GM23338 (cell line): ENCODE measurements at regions not wholly inside any gene's neighbourhood (a gene's known extent, or its start where the extent isn't known, plus 50 kb on each side); places are given as distances from the start of the nearest gene placed in this dataset.

ENCODE experiments used
- ATAC-seq: fragments of 200-7000 bp; cut with Tn5 transposase; 3 replicates; pipeline ENCODE4 v1.9.1; 2020
- DNase-seq: peaks from one replicate; pipeline ENCODE4 v3.0.0-alpha.2; 2015; ENCODE audit warnings: low spot score
- H2AFZ ChIP-seq: fragments of 200-600 bp; sonication (generic); 2 replicates; pipeline ENCODE4 v1.8.0; 2016; ENCODE audit warnings: antibody characterized with exemption, mild to moderate bottlenecking, moderate library complexity
- H3F3A ChIP-seq: fragments of 200-600 bp; sonication (generic); replicated peaks from 2 replicates; pipeline ENCODE4 v1.8.0; 2017; ENCODE audit warnings: antibody characterized with exemption, mixed run types, low read depth
- H3K27ac ChIP-seq: fragments of 200-600 bp; sonication (generic); 2 replicates; pipeline ENCODE4 v1.6.1; 2016; ENCODE audit warnings: low read depth
- H3K27me3 ChIP-seq: fragments of 200-600 bp; sonication (generic); 2 replicates; pipeline ENCODE4 v1.8.0; 2016; ENCODE audit warnings: mild to moderate bottlenecking, mixed run types, moderate library complexity; ENCODE audit not compliant: insufficient read depth
- H3K36me3 ChIP-seq: fragments of 200-600 bp; sonication (generic); 2 replicates; pipeline ENCODE4 v1.8.0; 2016; ENCODE audit warnings: mild to moderate bottlenecking; ENCODE audit not compliant: insufficient read depth
- H3K4me1 ChIP-seq: fragments of 200-600 bp; sonication (generic); 2 replicates; pipeline ENCODE4 v1.8.0; 2016; ENCODE audit warnings: mild to moderate bottlenecking, moderate library complexity; ENCODE audit not compliant: insufficient read depth
- H3K4me2 ChIP-seq: fragments of 200-600 bp; sonication (generic); 2 replicates; pipeline ENCODE4 v1.7.1; 2017; ENCODE audit warnings: mixed run types
- H3K4me3 ChIP-seq: fragments of 200-600 bp; sonication (generic); 2 replicates; pipeline ENCODE4 v1.6.1; 2016; ENCODE audit warnings: mixed run types
- H3K79me2 ChIP-seq: fragments of 200-600 bp; sonication (generic); replicated peaks from 2 replicates; pipeline ENCODE4 v1.8.0; 2017; ENCODE audit warnings: mild to moderate bottlenecking; ENCODE audit not compliant: insufficient read depth
- H3K9me2 ChIP-seq: fragments of 200-600 bp; sonication (generic); 2 replicates; pipeline ENCODE4 v1.8.0; 2017; ENCODE audit not compliant: insufficient read depth
- H4K20me1 ChIP-seq: fragments of 200-600 bp; sonication (generic); replicated peaks from 2 replicates; pipeline ENCODE4 v1.8.0; 2017; ENCODE audit warnings: mild to moderate bottlenecking; ENCODE audit not compliant: insufficient read depth
- H3K27ac Mint-ChIP-seq: 2 replicates; pipeline ENCODE4 v1.8.0; 2020; ENCODE audit warnings: inconsistent platforms, mild to moderate bottlenecking, moderate library complexity, mixed read lengths
- H3K27me3 Mint-ChIP-seq: 3 replicates; pipeline ENCODE4 v1.8.0; 2022; ENCODE audit warnings: low read depth, mild to moderate bottlenecking, moderate library complexity, mixed read lengths, inconsistent platforms; ENCODE audit not compliant: insufficient read depth, poor library complexity
- H3K36me3 Mint-ChIP-seq: 3 replicates; pipeline ENCODE4 v1.8.0; 2021; ENCODE audit warnings: low read depth, mild to moderate bottlenecking, inconsistent platforms, moderate library complexity, mixed read lengths
- H3K4me1 Mint-ChIP-seq: 3 replicates; pipeline ENCODE4 v1.8.0; 2020; ENCODE audit warnings: mild to moderate bottlenecking, inconsistent platforms, mixed read lengths
- H3K4me3 Mint-ChIP-seq: 3 replicates; pipeline ENCODE4 v1.8.0; 2021; ENCODE audit warnings: moderate library complexity, mild to moderate bottlenecking, inconsistent platforms, mixed read lengths
- H3K9me3 Mint-ChIP-seq: 3 replicates; pipeline ENCODE4 v1.8.0; 2020; ENCODE audit warnings: moderate library complexity, mild to moderate bottlenecking, inconsistent platforms, mixed read lengths
- CTCF ChIP-seq, 2 experiments: fragments of 200-600 bp in 1 of 2; sonication (generic) in 1 of 2; conservative IDR thresholded peaks; 2 replicates each; pipeline versions ENCODE4 v1.5.1 to v1.6.1; 2016 to 2017; ENCODE audit warnings: antibody characterized with exemption in 2 of 2, low read depth in 2 of 2, mild to moderate bottlenecking in 2 of 2, moderate library complexity in 1 of 2
- EZH2 ChIP-seq: fragments of 200-600 bp; sonication (generic); IDR thresholded peaks from one replicate; pipeline ENCODE4 v1.8.0; 2017; ENCODE audit warnings: antibody characterized with exemption, mild to moderate bottlenecking, low read depth; ENCODE audit not compliant: unreplicated experiment
- JUNB ChIP-seq: IDR thresholded peaks from one replicate; pipeline ENCODE4 v1.6.1; 2016; ENCODE audit warnings: antibody characterized with exemption; ENCODE audit not compliant: unreplicated experiment
- NANOG ChIP-seq: IDR thresholded peaks from 2 replicates; pipeline ENCODE4 v1.6.1; 2016; ENCODE audit warnings: antibody characterized with exemption, borderline replicate concordance
- POLR2AphosphoS5 ChIP-seq: IDR thresholded peaks from 2 replicates; pipeline ENCODE4 v1.6.1; 2016; ENCODE audit warnings: antibody characterized with exemption, low read depth
- REST ChIP-seq: IDR thresholded peaks from one replicate; pipeline ENCODE4 v1.6.1; 2018; ENCODE audit warnings: antibody characterized with exemption; ENCODE audit not compliant: unreplicated experiment
- STAT1 ChIP-seq: IDR thresholded peaks from one replicate; pipeline ENCODE4 v1.6.1; 2016; ENCODE audit warnings: antibody characterized with exemption; ENCODE audit not compliant: unreplicated experiment
- ZNF114 ChIP-seq: fragments of 250-450 bp; sonication (Bioruptor Pico); IDR thresholded peaks from 2 replicates; pipeline ENCODE4 v1.5.0; 2020; ENCODE audit warnings: mild to moderate bottlenecking, moderate library complexity
- ZNF331 ChIP-seq: fragments of 250-450 bp; sonication (Bioruptor Pico); IDR thresholded peaks from 2 replicates; pipeline ENCODE4 v1.5.0; 2020; ENCODE audit warnings: low read depth, mild to moderate bottlenecking, moderate library complexity
- TF ChIP-seq, protein P1 (sequence below): IDR thresholded peaks from 2 replicates; pipeline ENCODE4 v1.6.1; 2016; ENCODE audit warnings: antibody characterized with exemption

DNA sequence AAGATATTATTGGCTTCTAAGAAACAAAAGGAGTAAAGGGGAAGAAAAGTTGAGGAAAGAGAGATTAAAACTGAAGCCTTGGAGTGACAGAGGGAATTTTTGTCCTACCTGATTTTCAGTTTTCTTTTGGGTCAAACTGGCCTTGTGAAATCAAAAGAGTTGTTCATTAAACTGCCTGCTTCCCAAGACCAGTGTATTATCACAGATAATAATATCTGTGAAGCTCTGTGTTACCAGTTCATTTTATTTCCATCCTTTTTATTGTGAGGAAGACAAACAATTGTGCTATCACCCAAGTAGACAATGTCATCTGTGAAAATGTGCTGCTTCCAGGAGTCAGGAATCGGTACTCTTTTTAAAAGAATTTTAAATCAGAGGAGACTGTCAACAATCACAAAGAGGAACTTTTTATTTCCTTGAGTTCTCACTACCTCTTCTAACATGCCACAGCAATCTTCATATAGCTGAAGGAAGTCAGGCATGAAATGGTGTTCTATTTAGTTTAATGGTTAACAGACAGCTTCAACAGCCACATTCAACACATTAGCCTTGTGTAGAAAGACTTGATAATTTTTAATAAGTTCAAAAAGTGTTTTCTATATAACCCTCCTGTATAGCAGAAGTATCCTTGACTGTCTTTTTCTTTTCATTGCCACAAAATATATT lies 554.8 kb downstream of the PIK3C3 start:
- no peak for DNase-seq
- Histone ChIP-seq H3K9me2 (0 out of 2 replicates have a peak, but pooled peaks cover 9% of the 10 kb centered on the region), H3K79me2 (no peaks in the 10 kb centered on the region), H3F3A (no peaks in the 10 kb centered on the region), H3K36me3 (no peaks in the 10 kb centered on the region), H2AFZ (no peak overlapping the region), H4K20me1 (no peaks in the 10 kb centered on the region), H3K4me1 (no peaks in the 10 kb centered on the region), H3K4me2 (no peak overlapping the region), H3K27ac (no peak overlapping the region), H3K4me3 (no peak overlapping the region), H3K27me3 (no peaks in the 10 kb centered on the region)
- no peak overlapping the region for H3K27ac Mint-ChIP-seq
- TF ChIP-seq REST (no peak), NANOG (no peak), POLR2AphosphoS5 (no peak), STAT1 (no peak), EZH2 (no peak), ZNF114 (CRISPR knock-in tag) (no peak), JUNB (no peak)
- TF ChIP-seq, protein P1, sequence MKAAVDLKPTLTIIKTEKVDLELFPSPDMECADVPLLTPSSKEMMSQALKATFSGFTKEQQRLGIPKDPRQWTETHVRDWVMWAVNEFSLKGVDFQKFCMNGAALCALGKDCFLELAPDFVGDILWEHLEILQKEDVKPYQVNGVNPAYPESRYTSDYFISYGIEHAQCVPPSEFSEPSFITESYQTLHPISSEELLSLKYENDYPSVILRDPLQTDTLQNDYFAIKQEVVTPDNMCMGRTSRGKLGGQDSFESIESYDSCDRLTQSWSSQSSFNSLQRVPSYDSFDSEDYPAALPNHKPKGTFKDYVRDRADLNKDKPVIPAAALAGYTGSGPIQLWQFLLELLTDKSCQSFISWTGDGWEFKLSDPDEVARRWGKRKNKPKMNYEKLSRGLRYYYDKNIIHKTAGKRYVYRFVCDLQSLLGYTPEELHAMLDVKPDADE = no peak
- no peaks in the 10 kb centered on the region for H3K27me3 Mint-ChIP-seq
- H3K9me3 Mint-ChIP-seq = no peaks in the 10 kb centered on the region
- peaks cover 4% of the 10 kb centered on the region for H3K4me1 Mint-ChIP-seq
- no peak for ATAC-seq
- no peaks in the 10 kb centered on the region for H3K36me3 Mint-ChIP-seq
- H3K4me3 Mint-ChIP-seq = no peak overlapping the region

- Mint-ChIP-seq H3K27me3 (no peaks in the 10 kb centered on the region), H3K4me1 (peaks cover 4% of the 10 kb centered on the region), H3K9me3 (no peaks in the 10 kb centered on the region), H3K4me3 (no peak overlapping the region), H3K27ac (no peak overlapping the region), H3K36me3 (no peaks in the 10 kb centered on the region)
- H3K27ac ChIP-seq = no peak overlapping the region
- H3K79me2 ChIP-seq = no peaks in the 10 kb centered on the region
- no peaks in the 10 kb centered on the region for H3F3A ChIP-seq
- H3K9me2 ChIP-seq = 0 out of 2 replicates have a peak, but pooled peaks cover 9% of the 10 kb centered on the region
- H3K27me3 ChIP-seq = no peaks in the 10 kb centered on the region
- ATAC-seq (no peak), DNase-seq (no peak)
- no peak overlapping the region for H3K4me3 ChIP-seq
- no peaks in the 10 kb centered on the region for H4K20me1 ChIP-seq
- no peaks in the 10 kb centered on the region for H3K4me1 ChIP-seq
- H3K4me2 ChIP-seq = no peak overlapping the region
- H3K36me3 ChIP-seq = no peaks in the 10 kb centered on the region
- no peak overlapping the region for H2AFZ ChIP-seq
- TF ChIP-seq, protein P1 = no peak
- TF ChIP-seq ZNF114 (CRISPR knock-in tag) (no peak), NANOG (no peak), POLR2AphosphoS5 (no peak), STAT1 (no peak), REST (no peak), ZNF331 (CRISPR knock-in tag) (no peak), CTCF (conservative IDR thresholded peaks at IDR 0.05; ENCODE audit: low read depth in 2 of 2) (no peak), JUNB (no peak)
Observed at GRCh38 chr18:42510540-42510939, 555.5 kb downstream of the PIK3C3 start.
